K562 (cell line): ENCODE measurements at regions not wholly inside any gene's neighbourhood (a gene's known extent, or its start where the extent isn't known, plus 50 kb on each side); places are given as distances from the start of the nearest gene placed in this dataset.

Source experiments
- ATAC-seq: fragments of 200-7000 bp; cut with Tn5 transposase; 3 replicates; pipeline ENCODE4 v1.9.1; 2020; ENCODE audit warnings: moderate library complexity
- BruUV-seq: library from RNA; stranded (reverse); fragments of 400-500 nt; replicated peaks from 2 replicates; lab custom pipeline; 2021; lab: Mats Ljungman, UMichigan
- CTCF ChIA-PET: fragments of 300-600 bp; formaldehyde crosslinking; extraction: SDS; loops from one replicate; lab custom pipeline; 2021; ENCODE audit warnings: low intra/inter-chr PET ratio; lab: Yijun Ruan, JAX
- POLR2A ChIA-PET: fragments of 300-600, 350-650 bp; sonication (Branson Sonifier 250); formaldehyde crosslinking; extraction: SDS; loops from one replicate; lab custom pipeline; 2021; ENCODE audit warnings: antibody characterized with exemption, inconsistent platforms; lab: Yijun Ruan, JAX
- DNase-seq, 4 experiments: peaks; one replicate each; pipeline versions ENCODE4 v3.0.0 to v3.0.0-alpha.2; 2011 to 2018; ENCODE audit warnings: low spot score in 3 of 4, mixed read lengths in 3 of 4; ENCODE audit errors: extremely low read depth in 1 of 4
- FAIRE-seq: peaks from 2 replicates; lab custom pipeline; 2011; peaks lifted over from hg19 to GRCh38; lab: Jason Lieb, UNC
- H2AFZ ChIP-seq: 2 replicates; pipeline ENCODE4 v1.6.0; 2011; ENCODE audit warnings: low read depth, low read length, control low read depth, inconsistent platforms
- H3K27ac ChIP-seq: fragments of 200-600 bp; 3 replicates; pipeline ENCODE4 v1.8.0; 2011; ENCODE audit warnings: low read depth, mild to moderate bottlenecking, control low read depth, inconsistent platforms, low read length, moderate library complexity, mixed read lengths; ENCODE audit errors: extremely low read depth
- H3K27me3 ChIP-seq, 2 experiments: fragments of 300-600 bp in 1 of 2; 2 replicates in 1 of 2; 3 replicates in 1 of 2; pipeline versions ENCODE4 v1.6.0 to v1.8.0; 2011; ENCODE audit warnings: inconsistent platforms in 2 of 2, low read length in 2 of 2, mild to moderate bottlenecking in 1 of 2, mixed read lengths in 1 of 2, moderate library complexity in 1 of 2; ENCODE audit not compliant: control insufficient read depth in 2 of 2, insufficient read depth in 2 of 2
- H3K36me3 ChIP-seq: fragments of 300-600 bp; 3 replicates; pipeline ENCODE4 v1.8.0; 2011; ENCODE audit warnings: mild to moderate bottlenecking, low read length, inconsistent platforms; ENCODE audit not compliant: control insufficient read depth, insufficient read depth
- H3K4me1 ChIP-seq, 2 experiments: fragments of 200-600 bp in 1 of 2; replicated peaks in 1 of 2; 2 replicates in 1 of 2; 3 replicates in 1 of 2; pipeline versions ENCODE4 v1.5.1 to v1.8.0; 2011; ENCODE audit warnings: inconsistent platforms in 2 of 2, low read length in 2 of 2, mild to moderate bottlenecking in 1 of 2, mixed read lengths in 1 of 2, moderate library complexity in 1 of 2; ENCODE audit not compliant: control insufficient read depth in 2 of 2, insufficient read depth in 2 of 2
- H3K4me2 ChIP-seq: 2 replicates; pipeline ENCODE4 v1.6.1; 2011; ENCODE audit warnings: low read length, control low read depth, inconsistent platforms, mixed read lengths; ENCODE audit not compliant: insufficient read depth
- H3K4me3 ChIP-seq: fragments of 200-600 bp; sonication (generic), shearing (Covaris generic); 2 replicates; pipeline ENCODE4 v1.5.1; 2016; ENCODE audit warnings: control low read depth, inconsistent platforms
- H3K79me2 ChIP-seq: fragments of 200-600 bp; 3 replicates; pipeline ENCODE4 v1.8.0; 2011; ENCODE audit warnings: low read length, inconsistent platforms; ENCODE audit not compliant: control insufficient read depth, insufficient read depth
- H3K9ac ChIP-seq, 2 experiments: 2 replicates each; pipeline versions ENCODE4 v1.6.0 to v1.6.1; 2011; ENCODE audit warnings: low read depth in 2 of 2, low read length in 2 of 2, control low read depth in 1 of 2, inconsistent platforms in 1 of 2, mild to moderate bottlenecking in 1 of 2, mixed read lengths in 1 of 2; ENCODE audit not compliant: insufficient read depth in 1 of 2
- H3K9me1 ChIP-seq: one replicate; pipeline ENCODE4 v1.6.0; 2011; ENCODE audit warnings: inconsistent platforms, mild to moderate bottlenecking, low read length, moderate library complexity; ENCODE audit not compliant: control insufficient read depth, insufficient read depth
- H3K9me3 ChIP-seq: replicated peaks from 2 replicates; pipeline ENCODE4 v1.5.1; 2011; ENCODE audit warnings: low read depth, low read length, inconsistent platforms; ENCODE audit not compliant: control insufficient read depth, insufficient read depth
- H4K20me1 ChIP-seq: replicated peaks from 2 replicates; pipeline ENCODE4 v1.6.1; 2011; ENCODE audit warnings: low read length, inconsistent platforms, mixed read lengths; ENCODE audit not compliant: control insufficient read depth, insufficient read depth
- HDAC2 ChIP-seq: fragments of 450-650 bp; IDR thresholded peaks from 2 replicates; pipeline ENCODE4 v1.6.1; 2016; ENCODE audit warnings: mild to moderate bottlenecking
- KHSRP ChIP-seq: fragments of 450-650 bp; IDR thresholded peaks from 2 replicates; pipeline ENCODE4 v1.6.1; 2017
- ZNF124 ChIP-seq: sonication (generic); formaldehyde crosslinking; IDR thresholded peaks from 2 replicates; pipeline ENCODE4 v1.8.1; 2022; ENCODE audit warnings: missing genetic modification reagents
- WGBS: fragments of 100-300 bp; shearing (Covaris generic); methylation state at CpG from one replicate; pipeline ENCODE4 v1.1.6; 2016; ENCODE audit warnings: low coverage, mixed read lengths; ENCODE audit not compliant: insufficient coverage; ENCODE audit errors: missing lambda C conversion rate; 5-methylcytosine and 5-hydroxymethylcytosine counted together
- in situ Hi-C: fragments of 300-500 bp; cut with MboI; formaldehyde crosslinking; loops from 4 replicates; pipeline ENCODE4 v1.15.0; 2018; ENCODE audit warnings: inconsistent platforms, mixed read lengths
- intact Hi-C: fragments of 100-400 bp; cut with micrococcal nuclease; formaldehyde crosslinking; loops from 2 replicates; pipeline ENCODE4 v1.14.2; 2022
- TF ChIP-seq, protein P1 (sequence below): fragments of 250-450 bp; sonication (Bioruptor Pico); IDR thresholded peaks from 2 replicates; pipeline ENCODE4 v1.8.0; 2021; ENCODE audit warnings: moderate library complexity, mild to moderate bottlenecking, inconsistent platforms
- TF ChIP-seq, protein P2 (sequence below), 2 experiments: fragments of 450-650 bp in 1 of 2; IDR thresholded peaks; 2 replicates each; pipeline ENCODE4 v1.6.1; 2011 to 2017; ENCODE audit warnings: low read depth in 2 of 2, antibody characterized with exemption in 1 of 2, borderline replicate concordance in 1 of 2, low read length in 1 of 2, mild to moderate bottlenecking in 1 of 2, mixed read lengths in 1 of 2; ENCODE audit not compliant: control insufficient read depth in 1 of 2
- TF ChIP-seq, protein P3 (sequence below): fragments of 250-450 bp; sonication (Bioruptor Pico); IDR thresholded peaks from 2 replicates; pipeline ENCODE4 v1.9.0; 2021; ENCODE audit warnings: mild to moderate bottlenecking
- TF ChIP-seq, protein P4 (sequence below): fragments of 200-400 bp; formaldehyde crosslinking; IDR thresholded peaks from 2 replicates; pipeline ENCODE4 v1.6.1; 2017; ENCODE audit warnings: mild to moderate bottlenecking, low read depth, low read length, moderate library complexity

DNA sequence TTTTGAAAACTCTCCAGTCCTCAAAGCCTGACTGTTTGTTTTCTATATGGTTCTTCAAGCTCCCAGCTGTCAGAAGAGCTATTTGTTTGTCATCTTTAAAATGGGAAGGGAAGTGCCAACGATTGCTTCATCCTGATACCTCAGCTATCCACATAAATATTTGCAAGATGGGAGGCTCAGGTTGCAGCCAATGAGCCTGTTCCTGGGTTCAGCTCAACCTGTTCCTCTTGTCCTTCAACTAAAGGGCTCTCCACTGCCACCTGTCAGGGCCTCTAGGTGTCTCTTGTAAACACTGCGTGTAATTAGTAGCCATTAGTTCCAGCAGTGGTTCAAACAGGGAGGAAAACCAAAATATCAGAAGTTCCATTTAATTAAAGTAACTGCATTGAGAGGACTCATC is 445.1 kb downstream of the AJAP1 start:
- Histone ChIP-seq H3K4me2 (no peak overlapping the region), H3K9me3 (no peaks in the 10 kb centered on the region), H4K20me1 (no peaks in the 10 kb centered on the region), H3K36me3 (no peaks in the 10 kb centered on the region), H2AFZ (no peak overlapping the region), H3K27ac (no peak overlapping the region), H3K9me1 (no peaks in the 10 kb centered on the region), H3K79me2 (no peaks in the 10 kb centered on the region), H3K9ac (no peak overlapping the region), H3K4me1 (no peaks in the 10 kb centered on the region), H3K27me3 (no peaks in the 10 kb centered on the region), H3K4me3 (no peak overlapping the region)
- in situ Hi-C loops = no loop called here
- ChIA-PET CTCF (no interaction called here), POLR2A (interaction anchor here (1.1 kb wide), 1 partner anchor 20 kb away, joined by 3 read pairs; no protein-coding TSS in a partner anchor)
- TF ChIP-seq, protein P1, sequence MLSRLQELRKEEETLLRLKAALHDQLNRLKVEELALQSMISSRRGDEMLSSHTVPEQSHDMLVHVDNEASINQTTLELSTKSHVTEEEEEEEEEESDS (CRISPR knock-in tag) = no peak
- no peak for TF ChIP-seq KHSRP
- TF ChIP-seq, protein P2, sequence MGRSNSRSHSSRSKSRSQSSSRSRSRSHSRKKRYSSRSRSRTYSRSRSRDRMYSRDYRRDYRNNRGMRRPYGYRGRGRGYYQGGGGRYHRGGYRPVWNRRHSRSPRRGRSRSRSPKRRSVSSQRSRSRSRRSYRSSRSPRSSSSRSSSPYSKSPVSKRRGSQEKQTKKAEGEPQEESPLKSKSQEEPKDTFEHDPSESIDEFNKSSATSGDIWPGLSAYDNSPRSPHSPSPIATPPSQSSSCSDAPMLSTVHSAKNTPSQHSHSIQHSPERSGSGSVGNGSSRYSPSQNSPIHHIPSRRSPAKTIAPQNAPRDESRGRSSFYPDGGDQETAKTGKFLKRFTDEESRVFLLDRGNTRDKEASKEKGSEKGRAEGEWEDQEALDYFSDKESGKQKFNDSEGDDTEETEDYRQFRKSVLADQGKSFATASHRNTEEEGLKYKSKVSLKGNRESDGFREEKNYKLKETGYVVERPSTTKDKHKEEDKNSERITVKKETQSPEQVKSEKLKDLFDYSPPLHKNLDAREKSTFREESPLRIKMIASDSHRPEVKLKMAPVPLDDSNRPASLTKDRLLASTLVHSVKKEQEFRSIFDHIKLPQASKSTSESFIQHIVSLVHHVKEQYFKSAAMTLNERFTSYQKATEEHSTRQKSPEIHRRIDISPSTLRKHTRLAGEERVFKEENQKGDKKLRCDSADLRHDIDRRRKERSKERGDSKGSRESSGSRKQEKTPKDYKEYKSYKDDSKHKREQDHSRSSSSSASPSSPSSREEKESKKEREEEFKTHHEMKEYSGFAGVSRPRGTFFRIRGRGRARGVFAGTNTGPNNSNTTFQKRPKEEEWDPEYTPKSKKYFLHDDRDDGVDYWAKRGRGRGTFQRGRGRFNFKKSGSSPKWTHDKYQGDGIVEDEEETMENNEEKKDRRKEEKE (IDR thresholded peaks at IDR 0.05; ENCODE audit: borderline replicate concordance in 1 of 2, control insufficient read depth in 1 of 2, low read depth in 2 of 2, low read length in 1 of 2) = no peak
- TF ChIP-seq, protein P3, sequence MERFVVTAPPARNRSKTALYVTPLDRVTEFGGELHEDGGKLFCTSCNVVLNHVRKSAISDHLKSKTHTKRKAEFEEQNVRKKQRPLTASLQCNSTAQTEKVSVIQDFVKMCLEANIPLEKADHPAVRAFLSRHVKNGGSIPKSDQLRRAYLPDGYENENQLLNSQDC (CRISPR knock-in tag) = no peak
- TF ChIP-seq HDAC2 = no peak
- TF ChIP-seq ZNF124 = no peak
- TF ChIP-seq, protein P4, sequence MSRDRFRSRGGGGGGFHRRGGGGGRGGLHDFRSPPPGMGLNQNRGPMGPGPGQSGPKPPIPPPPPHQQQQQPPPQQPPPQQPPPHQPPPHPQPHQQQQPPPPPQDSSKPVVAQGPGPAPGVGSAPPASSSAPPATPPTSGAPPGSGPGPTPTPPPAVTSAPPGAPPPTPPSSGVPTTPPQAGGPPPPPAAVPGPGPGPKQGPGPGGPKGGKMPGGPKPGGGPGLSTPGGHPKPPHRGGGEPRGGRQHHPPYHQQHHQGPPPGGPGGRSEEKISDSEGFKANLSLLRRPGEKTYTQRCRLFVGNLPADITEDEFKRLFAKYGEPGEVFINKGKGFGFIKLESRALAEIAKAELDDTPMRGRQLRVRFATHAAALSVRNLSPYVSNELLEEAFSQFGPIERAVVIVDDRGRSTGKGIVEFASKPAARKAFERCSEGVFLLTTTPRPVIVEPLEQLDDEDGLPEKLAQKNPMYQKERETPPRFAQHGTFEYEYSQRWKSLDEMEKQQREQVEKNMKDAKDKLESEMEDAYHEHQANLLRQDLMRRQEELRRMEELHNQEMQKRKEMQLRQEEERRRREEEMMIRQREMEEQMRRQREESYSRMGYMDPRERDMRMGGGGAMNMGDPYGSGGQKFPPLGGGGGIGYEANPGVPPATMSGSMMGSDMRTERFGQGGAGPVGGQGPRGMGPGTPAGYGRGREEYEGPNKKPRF = no peak
- intact Hi-C loops = no loop called here
- no TSS peak for BruUV-seq
- no peak for DNase-seq
- no peak for FAIRE-seq
- WGBS = 0% methylated on average over 2 of the region's 2 CpGs
- no peak for ATAC-seq
